Endodermal cell (in vitro differentiated cells): ENCODE measurements at regions not wholly inside any gene's neighbourhood (a gene's known extent, or its start where the extent isn't known, plus 50 kb on each side); places are given as distances from the start of the nearest gene placed in this dataset.

Experiments
- DNase-seq: peaks from one replicate; pipeline ENCODE4 v3.0.0-alpha.2; 2017
- H3K27ac ChIP-seq: 2 replicates; pipeline ENCODE4 v1.5.1; 2013; ENCODE audit warnings: mild to moderate bottlenecking, low read depth, low read length, moderate library complexity
- H3K27me3 ChIP-seq: 2 replicates; pipeline ENCODE4 v1.6.1; 2013; ENCODE audit warnings: mild to moderate bottlenecking, low read length, moderate library complexity; ENCODE audit not compliant: insufficient read depth, control insufficient read depth, poor library complexity, severe bottlenecking
- H3K36me3 ChIP-seq: 2 replicates; pipeline ENCODE4 v1.7.0; 2013; ENCODE audit warnings: mild to moderate bottlenecking, low read length, moderate library complexity; ENCODE audit not compliant: control insufficient read depth, insufficient read depth
- H3K4me1 ChIP-seq: one replicate; pipeline ENCODE4 v1.7.0; 2013; ENCODE audit warnings: low read length; ENCODE audit not compliant: control insufficient read depth, insufficient read depth
- H3K4me3 ChIP-seq: 2 replicates; pipeline ENCODE4 v1.5.1; 2013; ENCODE audit warnings: mild to moderate bottlenecking, low read length, moderate library complexity
- H3K9ac ChIP-seq: 2 replicates; pipeline ENCODE4 v1.6.1; 2013; ENCODE audit warnings: mild to moderate bottlenecking, low read length, moderate library complexity; ENCODE audit not compliant: poor library complexity, severe bottlenecking; ENCODE audit errors: extremely low read depth
- H3K9me3 ChIP-seq: 2 replicates; pipeline ENCODE4 v1.6.1; 2013; ENCODE audit warnings: mild to moderate bottlenecking, low read length, moderate library complexity; ENCODE audit not compliant: control insufficient read depth
- H3K27ac Mint-ChIP-seq: 2 replicates; pipeline ENCODE4 v1.8.0; 2020; ENCODE audit warnings: mixed read lengths
- H3K27me3 Mint-ChIP-seq: 2 replicates; pipeline ENCODE4 v1.8.0; 2021; ENCODE audit warnings: mild to moderate bottlenecking, mixed read lengths; ENCODE audit not compliant: insufficient read depth
- H3K36me3 Mint-ChIP-seq: 2 replicates; pipeline ENCODE4 v1.8.0; 2020; ENCODE audit warnings: low read depth, mixed read lengths
- H3K4me1 Mint-ChIP-seq: 2 replicates; pipeline ENCODE4 v1.8.0; 2020; ENCODE audit warnings: mixed read lengths
- H3K4me3 Mint-ChIP-seq: 2 replicates; pipeline ENCODE4 v1.8.0; 2020; ENCODE audit warnings: mild to moderate bottlenecking, moderate library complexity, mixed read lengths
- H3K9me3 Mint-ChIP-seq: 2 replicates; pipeline ENCODE4 v1.8.0; 2020; ENCODE audit warnings: mild to moderate bottlenecking, mixed read lengths
- WGBS, 2 experiments: methylation state at CpG; one replicate each; pipeline versions ENCODE4 v1.1.5 to v1.1.7; 2013; ENCODE audit warnings: missing lambda C conversion rate in 2 of 2, mixed read lengths in 1 of 2; ENCODE audit not compliant: insufficient coverage in 1 of 2, insufficient read length in 1 of 2; 5-methylcytosine and 5-hydroxymethylcytosine counted together
- TF ChIP-seq, protein P1 (sequence below): fragments of 200-600 bp; sonication (generic); conservative IDR thresholded peaks from 2 replicates; pipeline ENCODE4 v1.5.0; 2021; ENCODE audit warnings: antibody characterized with exemption, mild to moderate bottlenecking

DNA sequence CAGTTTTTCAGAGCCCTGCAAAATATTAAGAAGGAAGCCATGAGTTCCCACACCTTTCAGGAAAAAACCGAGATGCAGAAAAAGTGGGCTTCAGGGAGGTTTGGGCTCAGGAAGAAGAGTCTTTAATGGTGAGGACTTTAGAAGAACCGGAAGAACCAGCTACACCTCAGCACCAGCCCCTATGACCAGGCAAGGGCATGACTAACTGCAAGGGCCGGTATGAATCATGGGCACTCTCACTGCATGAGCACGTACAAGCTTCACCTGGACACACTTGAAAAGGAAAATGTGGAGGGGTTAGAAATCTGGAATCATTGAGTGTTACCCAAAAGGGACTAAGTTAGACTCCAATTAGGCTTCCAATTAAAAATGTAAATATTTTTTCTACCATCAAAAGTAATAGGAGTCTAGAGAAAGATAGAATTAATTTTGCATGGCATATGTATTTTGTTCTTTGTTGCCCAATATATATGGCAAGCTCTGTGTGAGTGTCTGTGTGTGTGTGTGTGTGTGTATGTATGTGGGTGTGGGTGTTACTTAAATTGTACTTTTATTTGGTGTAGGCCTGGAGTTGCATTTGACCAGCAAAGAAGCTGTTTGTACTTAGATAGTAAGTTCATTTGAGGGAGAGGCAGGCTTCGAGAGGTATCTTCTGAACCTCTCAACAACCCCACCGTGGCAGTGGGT is 66.5 kb upstream of the THUMPD2 start:
- H3K27me3 ChIP-seq = no peaks in the 10 kb centered on the region
- peaks cover 11% of the 10 kb centered on the region for H3K4me1 Mint-ChIP-seq

DNA sequence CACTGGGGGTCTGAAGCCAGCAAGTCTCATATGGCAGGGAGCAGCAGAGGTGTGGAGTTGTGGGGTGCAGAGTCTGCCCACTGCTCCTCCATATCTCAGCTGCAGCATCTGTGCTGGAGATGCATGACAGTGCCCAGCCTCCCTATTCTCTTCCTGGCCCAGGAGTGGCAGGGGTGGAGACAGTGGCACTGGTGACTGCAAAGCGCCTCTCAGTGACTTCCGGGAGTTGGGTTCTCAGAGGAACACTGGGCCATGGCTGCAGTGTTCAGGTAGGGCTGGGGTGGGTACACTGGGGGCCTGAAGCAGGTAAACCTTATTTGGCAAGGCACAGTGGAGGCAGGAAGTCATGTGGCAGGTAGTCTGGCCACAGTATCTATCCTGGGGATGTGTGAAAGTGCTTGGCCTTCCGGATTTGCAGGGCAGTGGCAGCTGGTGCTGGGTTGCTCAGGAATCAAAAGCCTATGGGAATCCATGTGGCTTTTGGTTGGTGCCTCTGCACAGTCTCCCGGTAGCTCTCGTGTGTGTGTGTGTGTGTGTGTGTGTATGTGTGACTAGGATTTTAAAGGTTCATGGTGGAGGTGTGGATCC is 60.3 kb upstream of the THUMPD2 start:
- Mint-ChIP-seq H3K4me3 (no peak overlapping the region), H3K36me3 (no peaks in the 10 kb centered on the region), H3K4me1 (peaks cover 6% of the 10 kb centered on the region), H3K27ac (no peak overlapping the region), H3K27me3 (no peaks in the 10 kb centered on the region), H3K9me3 (peaks cover 15% of the 10 kb centered on the region)
- TF ChIP-seq, protein P1, sequence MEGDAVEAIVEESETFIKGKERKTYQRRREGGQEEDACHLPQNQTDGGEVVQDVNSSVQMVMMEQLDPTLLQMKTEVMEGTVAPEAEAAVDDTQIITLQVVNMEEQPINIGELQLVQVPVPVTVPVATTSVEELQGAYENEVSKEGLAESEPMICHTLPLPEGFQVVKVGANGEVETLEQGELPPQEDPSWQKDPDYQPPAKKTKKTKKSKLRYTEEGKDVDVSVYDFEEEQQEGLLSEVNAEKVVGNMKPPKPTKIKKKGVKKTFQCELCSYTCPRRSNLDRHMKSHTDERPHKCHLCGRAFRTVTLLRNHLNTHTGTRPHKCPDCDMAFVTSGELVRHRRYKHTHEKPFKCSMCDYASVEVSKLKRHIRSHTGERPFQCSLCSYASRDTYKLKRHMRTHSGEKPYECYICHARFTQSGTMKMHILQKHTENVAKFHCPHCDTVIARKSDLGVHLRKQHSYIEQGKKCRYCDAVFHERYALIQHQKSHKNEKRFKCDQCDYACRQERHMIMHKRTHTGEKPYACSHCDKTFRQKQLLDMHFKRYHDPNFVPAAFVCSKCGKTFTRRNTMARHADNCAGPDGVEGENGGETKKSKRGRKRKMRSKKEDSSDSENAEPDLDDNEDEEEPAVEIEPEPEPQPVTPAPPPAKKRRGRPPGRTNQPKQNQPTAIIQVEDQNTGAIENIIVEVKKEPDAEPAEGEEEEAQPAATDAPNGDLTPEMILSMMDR = no peak
- peaks cover 16% of the 10 kb centered on the region for H3K9me3 ChIP-seq
- peak; percentile 47 for DNase-seq
- no peak overlapping the region for H3K9ac ChIP-seq
- no peaks in the 10 kb centered on the region for H3K36me3 ChIP-seq
- H3K27ac ChIP-seq = no peak overlapping the region
- 67 to 92% methylated on average over 1 to 4 of the region's 5 CpGs for WGBS, 2 experiments
- no peaks in the 10 kb centered on the region for H3K27me3 ChIP-seq
- H3K4me3 ChIP-seq = no peak overlapping the region
- no peaks in the 10 kb centered on the region for H3K4me1 ChIP-seq

More for the DNA sequence above, 66.5 kb upstream of the THUMPD2 start:
- no peaks in the 10 kb centered on the region for H3K36me3 ChIP-seq
- Mint-ChIP-seq H3K27ac (no peak overlapping the region), H3K36me3 (no peaks in the 10 kb centered on the region), H3K27me3 (no peaks in the 10 kb centered on the region), H3K9me3 (peaks cover 3% of the 10 kb centered on the region), H3K4me3 (no peak overlapping the region)
- no peak overlapping the region for H3K4me3 ChIP-seq
- TF ChIP-seq, protein P1 = no peak
- no peak overlapping the region for H3K9ac ChIP-seq
- no peaks in the 10 kb centered on the region for H3K4me1 ChIP-seq
- no peaks in the 10 kb centered on the region for H3K9me3 ChIP-seq
- WGBS, 2 experiments = 79 to 100% methylated on average over 1 to 6 of the region's 6 CpGs
- H3K27ac ChIP-seq = no peak overlapping the region
- no peak for DNase-seq

DNA sequence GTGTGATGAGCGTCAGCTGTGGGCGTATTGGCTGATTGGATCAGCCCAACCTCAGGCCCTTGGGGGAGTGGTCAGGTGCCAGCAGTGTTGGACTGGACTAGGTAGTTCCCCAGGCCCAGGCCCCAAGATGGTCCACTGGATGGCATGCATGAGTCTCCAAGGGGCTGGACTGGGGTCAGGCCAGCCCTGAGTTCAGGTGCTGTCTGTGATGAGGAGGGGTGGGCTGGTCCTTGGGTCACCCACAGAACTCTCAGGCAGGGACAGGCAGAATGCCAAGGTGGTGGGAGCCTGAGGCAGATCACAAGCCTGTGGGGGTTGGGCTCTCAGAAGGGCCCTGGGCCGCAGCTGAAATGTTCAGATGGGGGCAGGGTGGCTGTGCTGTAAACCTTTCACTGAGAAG is 59.5 kb upstream of the THUMPD2 start:
- 90 to 92% methylated on average over 2 to 3 of the region's 3 CpGs for WGBS, 2 experiments
- H3K9ac ChIP-seq = no peak overlapping the region
- Mint-ChIP-seq H3K27ac (no peak overlapping the region), H3K4me1 (peaks cover 6% of the 10 kb centered on the region), H3K4me3 (no peak overlapping the region), H3K36me3 (no peaks in the 10 kb centered on the region), H3K27me3 (no peaks in the 10 kb centered on the region), H3K9me3 (peaks cover 15% of the 10 kb centered on the region)
- peaks cover 16% of the 10 kb centered on the region for H3K9me3 ChIP-seq
- H3K27me3 ChIP-seq = no peaks in the 10 kb centered on the region
- no peaks in the 10 kb centered on the region for H3K4me1 ChIP-seq
- no peak overlapping the region for H3K4me3 ChIP-seq
- H3K27ac ChIP-seq = no peak overlapping the region
- H3K36me3 ChIP-seq = no peaks in the 10 kb centered on the region
- DNase-seq = peak; percentile 41
- TF ChIP-seq, protein P1 = no peak
